ENCODE measurements at regions not wholly inside any gene's neighbourhood (a gene's known extent, or its start where the extent isn't known, plus 50 kb on each side); places are given as distances from the start of the nearest gene placed in this dataset.

GRCh38 chr9:115672477-115673316 lies 480.9 kb upstream of the PAPPA start:
- Histone ChIP-seq H3K27me3 (ENCODE audit: insufficient read depth, low read depth, severe bottlenecking) (no peaks in the 10 kb centered on the region), H3K4me3 (ENCODE audit: low read depth, low read length) (no peak overlapping the region), H3K36me3 (no peaks in the 10 kb centered on the region), H3K9me3 (ENCODE audit: severe bottlenecking) (no peaks in the 10 kb centered on the region), H3K27ac (no peak overlapping the region)
- no peak for TF ChIP-seq CTCF (IDR thresholded peaks at IDR 0.05; ENCODE audit: low read depth, low read length)
- DNase-seq: no peak

GRCh38 chr9:115673599-115673998 lies 480.0 kb upstream of the PAPPA start:
- Histone ChIP-seq H3K27ac (no peak overlapping the region), H3K4me3 (ENCODE audit: low read depth, low read length) (no peak overlapping the region)
- no peak for DNase-seq

GRCh38 chr9:115674091-115674490 lies 479.5 kb upstream of the PAPPA start:
- no peak for TF ChIP-seq CTCF (IDR thresholded peaks at IDR 0.05; ENCODE audit: low read depth, low read length)
- no peak for DNase-seq
- Histone ChIP-seq H3K27ac (no peak overlapping the region), H3K4me3 (ENCODE audit: low read depth, low read length) (no peak overlapping the region), H3K27me3 (ENCODE audit: insufficient read depth, low read depth, severe bottlenecking) (no peaks in the 10 kb centered on the region), H3K36me3 (no peaks in the 10 kb centered on the region), H3K9me3 (ENCODE audit: severe bottlenecking) (no peaks in the 10 kb centered on the region)

More at GRCh38 chr9:115673599-115673998, 480.0 kb upstream of the PAPPA start:
- Histone ChIP-seq H3K36me3 (no peaks in the 10 kb centered on the region), H3K27me3 (ENCODE audit: insufficient read depth, low read depth, severe bottlenecking) (no peaks in the 10 kb centered on the region), H3K9me3 (ENCODE audit: severe bottlenecking) (no peaks in the 10 kb centered on the region)
- TF ChIP-seq CTCF (IDR thresholded peaks at IDR 0.05; ENCODE audit: low read depth, low read length): no peak

- H3K27me3 ChIP-seq (ENCODE audit: insufficient read depth, low read depth, severe bottlenecking): no peaks in the 10 kb centered on the region
- H3K4me3 ChIP-seq (ENCODE audit: low read depth, low read length): no peak overlapping the region
- no peak for TF ChIP-seq CTCF (IDR thresholded peaks at IDR 0.05; ENCODE audit: low read depth, low read length)
- H3K27ac ChIP-seq: no peak overlapping the region
- no peaks in the 10 kb centered on the region for H3K36me3 ChIP-seq
- no peak for DNase-seq
- H3K9me3 ChIP-seq (ENCODE audit: severe bottlenecking): no peaks in the 10 kb centered on the region
Observed at GRCh38 chr9:115675834-115676233, 477.8 kb upstream of the PAPPA start.

- no peaks in the 10 kb centered on the region for H3K27me3 ChIP-seq (ENCODE audit: insufficient read depth, low read depth, severe bottlenecking)
- no peak overlapping the region for H3K27ac ChIP-seq
- no peaks in the 10 kb centered on the region for H3K9me3 ChIP-seq (ENCODE audit: severe bottlenecking)
- no peak for DNase-seq
- no peak overlapping the region for H3K4me3 ChIP-seq (ENCODE audit: low read depth, low read length)
- no peak for TF ChIP-seq CTCF (IDR thresholded peaks at IDR 0.05; ENCODE audit: low read depth, low read length)
- H3K36me3 ChIP-seq: no peaks in the 10 kb centered on the region
Observed at GRCh38 chr9:115680231-115680630, 473.4 kb upstream of the PAPPA start.

GRCh38 chr9:115681585-115681984 lies 472.0 kb upstream of the PAPPA start:
- DNase-seq: no peak
- TF ChIP-seq CTCF (IDR thresholded peaks at IDR 0.05; ENCODE audit: low read depth, low read length): no peak
- H3K27ac ChIP-seq: no peak overlapping the region
- no peaks in the 10 kb centered on the region for H3K27me3 ChIP-seq (ENCODE audit: insufficient read depth, low read depth, severe bottlenecking)
- H3K36me3 ChIP-seq: no peaks in the 10 kb centered on the region
- no peaks in the 10 kb centered on the region for H3K9me3 ChIP-seq (ENCODE audit: severe bottlenecking)
- no peak overlapping the region for H3K4me3 ChIP-seq (ENCODE audit: low read depth, low read length)

Measured in WERI-Rb-1 (cell line).